Stomach (tissue), 8 donors: ENCODE measurements at regions not wholly inside any gene's neighbourhood (a gene's known extent, or its start where the extent isn't known, plus 50 kb on each side); places are given as distances from the start of the nearest gene placed in this dataset.
"Not testable (repeated sequence)": the region's sequence is repeated elsewhere in the genome, so short reads cannot be mapped to it uniquely, and the experiment has no call there.

Experiments
- DNase-seq, 2 donors: peaks; one replicate each; pipeline versions ENCODE4 v3.0.0 to v3.0.0-alpha.2; 2013 to 2019
- H3K27ac ChIP-seq, 5 donors: fragments of 200-600 bp in 4 of 5; sonication (generic) in 4 of 5; one replicate each; pipeline ENCODE4 v1.5.1; 2013 to 2019; ENCODE audit warnings: mild to moderate bottlenecking in 1 of 5, moderate library complexity in 1 of 5
- H3K27me3 ChIP-seq, 3 donors: fragments of 200-600 bp; sonication (generic); one replicate each; pipeline ENCODE4 v1.5.1; 2017 to 2019; ENCODE audit warnings: mixed run types in 1 of 3
- H3K36me3 ChIP-seq, 4 donors: fragments of 200-600 bp; sonication (generic); 1 replicate in 3 of 4; 2 replicates in 1 of 4; pipeline ENCODE4 v1.5.1; 2016 to 2019
- H3K4me1 ChIP-seq, 4 donors: fragments of 200-600 bp; sonication (generic); one replicate each; pipeline ENCODE4 v1.5.1; 2016 to 2019
- H3K4me3 ChIP-seq, 4 donors: fragments of 200-600 bp; sonication (generic) in 3 of 4; one replicate each; pipeline ENCODE4 v1.5.1; 2016 to 2019; ENCODE audit warnings: mild to moderate bottlenecking in 1 of 4
- H3K9me3 ChIP-seq, 4 donors: fragments of 200-600 bp; sonication (generic); one replicate each; pipeline ENCODE4 v1.5.1; 2016 to 2019
- WGBS, 5 donors: extraction: QIAGEN DNeasy Blood & Tissue Kit in 3 of 5; methylation state at CpG; one replicate each; pipeline versions ENCODE4 v1.1.5 to v1.1.7; 2013 to 2018; 5-methylcytosine and 5-hydroxymethylcytosine counted together
- intact Hi-C: fragments of 100-400 bp; cut with DNase I; formaldehyde crosslinking; loops from one replicate; pipeline ENCODE4 v1.15.1; 2023; ENCODE audit warnings: low total_unique reads
- donor health status: healthy with polysubstance abuse.
- donor health status: Bipolar disorder and iron deficiency.
- donor health status: healthy.

DNA sequence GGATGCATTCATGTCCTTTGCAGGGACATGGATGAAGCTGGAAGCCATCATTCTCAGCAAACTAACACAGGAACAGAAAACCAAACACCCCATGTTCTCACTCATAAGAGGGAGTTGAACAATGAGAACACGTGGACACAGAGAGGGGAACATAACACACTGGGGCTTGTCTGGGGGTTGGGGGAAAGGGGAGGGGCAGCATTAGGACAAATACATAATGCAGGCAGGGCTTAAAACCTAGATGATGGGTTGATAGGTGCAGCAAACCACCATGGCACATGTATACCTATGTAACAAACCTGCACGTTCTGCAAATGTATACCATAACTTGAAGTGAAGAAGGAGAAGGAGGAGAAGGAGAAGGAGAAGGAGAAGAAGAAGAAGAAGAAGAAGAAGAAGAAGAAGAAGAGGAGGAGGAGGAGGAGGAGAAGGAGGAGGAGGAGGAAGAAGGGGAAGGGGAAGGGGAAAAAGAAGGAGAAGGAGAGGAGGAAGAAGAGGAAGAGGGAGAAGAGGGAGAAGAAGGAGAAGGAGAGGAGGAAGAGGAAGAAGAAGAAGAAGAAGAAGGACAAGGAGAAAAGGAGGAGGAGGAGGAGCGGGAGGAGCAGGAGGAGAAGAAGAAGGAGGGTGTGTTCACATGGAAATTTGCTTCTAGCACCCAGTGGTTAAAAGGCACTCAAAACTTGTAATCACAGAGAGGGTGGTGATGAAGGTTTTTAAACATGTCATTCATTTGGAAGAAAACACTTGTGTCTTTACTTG is 133.5 kb upstream of the TPTE start:
- DNase-seq, H3K27ac ChIP-seq, H3K4me3 ChIP-seq, H3K36me3 ChIP-seq, H3K27me3 ChIP-seq, intact Hi-C loops, H3K4me1 ChIP-seq: not testable (repeated sequence)
- peaks cover 12 to 81% (median 70%) of the 10 kb centered on the region in 4 donors for H3K9me3 ChIP-seq
- 43 to 56% (median 49%) methylated on average over 3 of the region's 3 CpGs for WGBS, 5 donors

DNA sequence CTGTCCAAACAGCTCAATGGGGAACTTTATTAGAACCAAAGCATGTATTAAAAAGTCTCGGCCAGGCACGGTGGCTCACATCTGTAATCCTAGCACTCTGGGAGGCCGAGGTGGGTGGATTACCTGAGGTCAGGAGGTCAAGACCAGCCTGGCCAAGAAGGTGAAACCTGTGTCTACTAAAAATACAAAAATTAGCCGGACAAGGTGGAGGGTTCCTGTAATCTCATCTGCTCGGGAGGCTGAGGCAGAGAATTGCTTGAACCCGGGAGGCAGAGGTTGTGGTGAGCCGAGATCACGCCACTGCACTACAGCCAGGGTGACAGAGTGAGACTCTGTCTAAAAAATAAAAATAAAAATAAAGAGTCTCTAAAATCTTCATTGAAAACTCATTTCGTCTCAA is 132.8 kb upstream of the TPTE start:
- not testable (repeated sequence) for H3K27ac ChIP-seq

DNA sequence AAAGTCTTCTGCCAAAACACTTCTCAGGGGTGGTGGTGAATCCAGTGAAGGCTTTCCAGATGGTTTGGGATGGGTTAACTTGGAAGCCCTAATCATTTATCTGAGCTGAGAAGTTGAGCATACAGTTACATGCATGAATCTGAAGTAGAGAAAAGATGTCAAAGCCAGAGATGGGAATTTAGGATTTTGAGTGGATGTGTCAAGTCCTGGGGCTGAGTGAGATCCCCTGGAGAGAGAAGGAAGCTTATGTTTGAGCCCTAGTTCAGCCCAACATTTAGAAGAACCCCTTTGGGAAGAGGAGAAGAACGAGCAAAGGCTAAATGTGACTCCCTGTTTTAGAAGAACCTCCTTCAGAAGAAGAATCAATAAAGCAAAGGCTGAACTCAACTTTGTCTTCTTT is 129.1 kb upstream of the TPTE start:
- DNase-seq, result peak in 1 of 2 donors; percentile 0
- H3K27ac ChIP-seq, H3K36me3 ChIP-seq, intact Hi-C loops, H3K4me1 ChIP-seq, H3K4me3 ChIP-seq, H3K27me3 ChIP-seq: not testable (repeated sequence)
- WGBS, 5 donors, result no CpG with 5 or more reads among the region's 1 CpG
- H3K9me3 ChIP-seq, result peaks cover 2 to 62% (median 45%) of the 10 kb centered on the region in 4 donors

More for the DNA sequence above, 132.8 kb upstream of the TPTE start:
- DNase-seq, H3K36me3 ChIP-seq, H3K4me1 ChIP-seq, intact Hi-C loops, H3K4me3 ChIP-seq, H3K27me3 ChIP-seq: not testable (repeated sequence)
- H3K9me3 ChIP-seq, result peaks cover 12 to 81% (median 65%) of the 10 kb centered on the region in 4 donors
- 59 to 69% (median 63%) methylated on average over 9 of the region's 9 CpGs for WGBS, 5 donors

DNA sequence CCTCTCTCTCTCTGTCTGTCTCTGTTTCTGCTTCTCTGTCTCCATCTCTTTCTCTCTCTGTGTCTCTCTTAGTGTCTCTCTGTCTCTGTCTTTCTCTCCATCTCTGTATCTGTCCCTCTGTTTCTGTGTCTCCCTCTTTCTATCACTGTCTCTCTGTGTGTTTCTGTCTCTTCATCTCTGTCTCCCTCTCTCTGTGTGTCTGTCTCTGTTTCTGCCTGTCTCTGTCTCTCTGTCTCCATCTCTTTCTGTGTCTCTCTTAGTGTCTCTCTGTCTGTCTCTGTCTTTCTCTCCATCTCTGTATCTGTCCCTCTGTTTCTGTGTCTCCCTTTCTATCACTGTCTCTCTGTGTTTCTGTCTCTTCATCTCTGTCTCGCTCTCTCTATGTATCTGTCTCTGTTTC is 125.4 kb upstream of the TPTE start:
- 31 to 54% (median 44%) methylated on average over 1 of the region's 1 CpG for WGBS, 5 donors
- H3K36me3 ChIP-seq, H3K27ac ChIP-seq, H3K4me1 ChIP-seq, H3K27me3 ChIP-seq, H3K4me3 ChIP-seq, intact Hi-C loops, DNase-seq: not testable (repeated sequence)
- H3K9me3 ChIP-seq, result peaks cover 6 to 55% (median 37%) of the 10 kb centered on the region in 4 donors

DNA sequence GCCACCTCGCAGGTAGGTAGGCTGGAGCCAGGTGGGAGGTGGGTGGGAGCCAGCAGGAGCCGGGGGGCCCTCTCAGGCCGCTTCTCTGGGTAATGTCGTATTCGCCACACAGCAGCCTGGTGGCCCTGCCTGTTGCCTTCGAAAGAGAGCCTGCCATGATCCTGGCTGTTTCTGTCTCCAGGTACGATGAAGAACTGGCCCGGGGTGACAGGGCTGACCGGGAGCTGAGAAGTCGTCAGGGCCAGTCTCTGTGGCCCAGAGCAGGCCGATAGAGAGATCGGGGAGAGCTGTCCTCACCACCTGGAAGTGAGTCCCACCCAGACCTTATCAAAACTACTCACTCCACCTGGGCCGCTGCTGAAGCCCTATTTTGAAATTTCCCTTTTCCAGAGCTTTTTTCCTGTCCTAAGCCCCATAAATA is 123.9 kb upstream of the TPTE start:
- peaks cover 11 to 65% (median 46%) of the 10 kb centered on the region in 4 donors for H3K9me3 ChIP-seq
- H3K27me3 ChIP-seq, H3K4me3 ChIP-seq, DNase-seq, H3K4me1 ChIP-seq, H3K36me3 ChIP-seq, intact Hi-C loops, H3K27ac ChIP-seq: not testable (repeated sequence)
- WGBS, 5 donors, result 64 to 79% (median 74%) methylated on average over 13 of the region's 13 CpGs

DNA sequence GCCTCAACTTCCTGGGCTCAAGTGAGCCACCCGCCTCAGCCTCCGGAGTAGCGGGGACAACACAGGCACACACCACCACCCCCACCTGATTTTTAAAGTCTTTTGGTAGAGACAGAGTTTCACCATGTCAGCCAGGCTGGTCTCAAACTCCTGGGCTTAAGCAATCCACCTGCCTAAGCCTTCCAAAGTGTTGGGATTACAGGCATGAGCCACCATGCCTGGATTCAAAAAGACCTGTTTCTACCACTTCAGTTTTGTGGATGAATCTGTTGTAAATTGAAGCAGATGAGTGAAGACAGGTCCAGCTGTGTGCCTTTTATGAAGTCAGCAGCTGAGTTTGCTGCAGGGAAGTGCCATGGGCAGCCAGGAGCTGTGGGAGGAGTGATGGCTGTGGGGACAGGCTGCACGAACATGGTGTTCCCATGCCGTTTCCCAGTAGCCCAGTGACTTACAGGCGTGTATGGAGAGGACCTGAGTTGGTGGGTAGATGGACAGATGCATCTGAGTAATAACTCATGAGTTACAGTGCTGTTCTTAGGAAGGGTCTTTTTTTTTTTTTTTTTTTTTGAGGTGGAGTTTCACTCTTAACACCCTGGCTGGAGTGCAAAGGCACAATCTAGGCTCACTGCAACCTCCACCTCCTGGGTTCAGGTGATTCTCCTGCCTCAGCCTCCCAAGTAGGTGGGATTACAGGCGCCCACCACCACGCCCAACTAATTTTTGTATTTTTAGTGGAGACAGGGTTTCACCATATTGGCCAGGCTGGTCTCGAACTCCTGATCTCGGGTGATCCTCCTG is 122.5 kb upstream of the TPTE start:
- H3K27ac ChIP-seq, intact Hi-C loops: not testable (repeated sequence)
- WGBS, 5 donors, result 61 to 81% (median 69%) methylated on average over 3 to 8 of the region's 10 CpGs

DNA sequence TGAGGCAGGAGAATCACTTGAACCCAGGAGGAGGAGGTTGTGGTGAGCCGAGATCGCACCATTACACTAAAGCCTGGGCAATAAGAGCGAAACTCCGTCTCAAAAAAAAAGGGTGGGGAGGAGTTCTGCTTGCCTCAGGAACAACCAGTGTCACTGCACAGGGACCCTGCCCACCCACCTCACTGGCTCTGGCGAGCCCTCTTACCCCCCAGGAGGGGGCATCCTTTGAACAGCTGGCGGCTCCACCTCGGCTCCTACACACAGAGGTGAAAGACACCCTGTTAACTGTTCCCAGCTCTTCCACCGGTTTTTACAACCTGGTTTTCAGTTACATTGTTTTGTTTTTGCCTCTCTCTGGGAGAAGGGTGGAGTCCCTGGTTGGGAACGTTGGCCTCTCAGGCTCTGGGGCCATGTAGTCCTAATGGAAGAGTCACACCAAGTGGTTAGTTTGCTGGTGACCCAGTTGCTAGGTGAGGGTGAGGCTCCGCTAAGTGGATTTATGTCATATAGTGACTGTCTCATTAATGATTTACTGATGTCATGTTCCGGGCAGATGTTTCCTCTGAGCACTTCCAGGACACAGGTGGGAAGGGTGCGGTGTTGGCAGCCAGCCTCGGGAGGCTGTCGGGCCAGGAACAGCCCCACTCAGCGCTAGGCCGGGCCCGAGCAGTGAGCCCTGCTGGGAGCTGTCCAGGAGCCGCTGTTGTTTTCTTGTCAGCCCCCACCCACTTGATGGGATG is 120.6 kb upstream of the TPTE start:
- H3K27ac ChIP-seq, DNase-seq, H3K4me1 ChIP-seq, intact Hi-C loops, H3K27me3 ChIP-seq, H3K4me3 ChIP-seq, H3K36me3 ChIP-seq: not testable (repeated sequence)
- peaks cover 27 to 91% (median 64%) of the 10 kb centered on the region in 4 donors for H3K9me3 ChIP-seq
- WGBS, 5 donors, result 71 to 78% (median 76%) methylated on average over 18 of the region's 18 CpGs

More for the DNA sequence above, 122.5 kb upstream of the TPTE start:
- not testable (repeated sequence) for H3K4me3 ChIP-seq, H3K27me3 ChIP-seq, DNase-seq, H3K36me3 ChIP-seq, H3K4me1 ChIP-seq
- peaks cover 15 to 73% (median 52%) of the 10 kb centered on the region in 4 donors for H3K9me3 ChIP-seq

DNA sequence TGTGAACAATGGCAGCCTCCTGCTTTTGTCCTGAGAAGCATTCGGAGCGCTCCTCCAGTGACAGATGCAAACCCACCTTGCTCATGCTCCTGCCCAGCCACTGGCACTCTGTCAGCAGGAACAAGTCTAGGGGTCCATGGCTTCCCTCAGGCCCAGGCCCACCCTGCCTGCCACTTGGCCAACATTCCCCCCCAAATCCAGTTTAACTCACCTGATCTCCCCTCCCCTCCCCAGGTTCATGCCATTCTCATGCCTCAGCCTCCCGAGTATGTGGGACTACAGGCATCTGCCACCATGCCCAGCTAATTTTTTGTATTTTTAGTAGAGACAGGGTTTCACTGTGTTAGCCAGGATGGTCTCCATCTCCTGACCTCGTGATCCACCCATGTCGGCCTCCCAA is 118.9 kb upstream of the TPTE start:
- H3K27ac ChIP-seq, DNase-seq, intact Hi-C loops, H3K27me3 ChIP-seq, H3K4me3 ChIP-seq, H3K4me1 ChIP-seq, H3K36me3 ChIP-seq: not testable (repeated sequence)
- 70 to 79% (median 71%) methylated on average over 5 of the region's 5 CpGs for WGBS, 5 donors
- H3K9me3 ChIP-seq, result peaks cover 27 to 80% (median 62%) of the 10 kb centered on the region in 4 donors

DNA sequence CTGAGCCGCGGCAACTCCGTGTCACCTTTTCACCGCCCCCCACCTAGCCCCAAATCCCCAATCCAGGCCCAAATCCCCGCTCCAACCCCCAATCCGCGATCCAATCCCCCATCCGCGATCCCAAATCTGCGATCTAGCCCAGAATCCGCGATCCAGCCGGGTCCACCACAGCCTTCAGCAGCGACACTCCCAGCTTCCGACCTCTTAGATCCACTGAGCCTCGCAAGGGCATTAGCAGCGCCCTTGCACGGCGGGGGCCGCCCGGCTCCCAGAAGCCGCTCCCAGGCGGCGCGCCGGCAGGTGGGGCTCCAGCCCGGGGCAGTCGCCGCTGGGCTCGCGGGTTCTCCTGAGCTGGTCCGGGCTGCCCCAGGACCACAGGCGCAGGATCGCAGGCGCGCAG is 116.1 kb upstream of the TPTE start:
- H3K9me3 ChIP-seq, result peaks cover 27 to 78% (median 59%) of the 10 kb centered on the region in 4 donors
- DNase-seq, H3K27me3 ChIP-seq, intact Hi-C loops, H3K36me3 ChIP-seq, H3K4me1 ChIP-seq, H3K27ac ChIP-seq, H3K4me3 ChIP-seq: not testable (repeated sequence)
- 75 to 78% (median 76%) methylated on average over 36 of the region's 36 CpGs for whole genome bisulfite sequencing, 5 donors

DNA sequence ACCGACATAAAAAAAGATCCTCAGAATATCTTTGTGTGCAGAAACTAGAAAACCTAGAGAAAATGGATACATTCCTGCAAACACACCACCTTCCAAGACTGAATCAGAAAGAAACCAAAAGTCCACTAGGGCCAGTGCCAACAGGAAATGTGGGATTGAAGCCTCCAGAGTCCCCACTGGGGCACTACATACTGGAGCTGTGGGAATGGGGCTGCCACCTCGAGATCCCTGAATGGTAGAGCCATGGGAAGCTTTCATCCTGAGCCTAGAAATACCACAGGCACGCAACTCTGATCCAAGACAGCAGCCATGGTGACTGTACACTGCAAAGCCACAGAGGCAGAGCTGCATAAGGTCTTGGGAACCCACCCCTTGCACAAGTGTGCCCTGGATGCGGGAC is 111.6 kb upstream of the TPTE start:
- WGBS, 5 donors, result 30 to 45% (median 40%) methylated on average over 3 of the region's 4 CpGs
- H3K27ac ChIP-seq, H3K4me3 ChIP-seq, H3K27me3 ChIP-seq, DNase-seq, intact Hi-C loops, H3K36me3 ChIP-seq, H3K4me1 ChIP-seq: not testable (repeated sequence)
- peaks cover 5 to 66% (median 37%) of the 10 kb centered on the region in 4 donors for H3K9me3 ChIP-seq

DNA sequence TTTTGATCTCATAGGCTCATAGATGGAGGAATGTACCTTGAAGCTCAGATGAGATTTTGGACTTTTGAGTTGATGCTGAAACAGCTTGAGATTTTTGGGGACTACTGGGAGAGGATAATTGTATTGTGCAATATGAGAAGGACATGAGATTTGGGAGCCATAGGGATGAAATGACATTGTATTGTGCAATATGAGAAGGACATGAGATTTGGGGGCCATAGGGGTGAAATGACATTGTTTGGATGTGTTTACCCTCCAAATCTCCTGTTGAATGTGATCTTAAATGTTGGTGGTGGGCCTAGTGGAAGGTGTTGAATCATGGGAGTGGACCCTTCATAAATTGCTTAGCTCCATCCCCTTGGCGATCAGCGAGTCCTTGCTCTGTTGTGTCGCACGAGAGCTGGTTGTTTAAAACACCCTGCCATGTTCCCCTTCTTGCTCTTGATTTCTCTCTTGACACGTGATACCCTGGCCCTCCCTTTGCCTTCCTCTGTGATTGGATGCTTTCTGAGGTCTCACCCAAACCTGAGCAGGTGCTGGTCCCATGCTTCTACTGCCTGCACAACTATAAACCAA is 110.9 kb upstream of the TPTE start:
- H3K4me1 ChIP-seq, H3K27ac ChIP-seq, H3K36me3 ChIP-seq, intact Hi-C loops, DNase-seq, H3K27me3 ChIP-seq, H3K4me3 ChIP-seq: not testable (repeated sequence)
- H3K9me3 ChIP-seq, result peaks cover 2 to 66% (median 37%) of the 10 kb centered on the region in 4 donors
- WGBS, 5 donors, result 48 to 66% (median 63%) methylated on average over 5 of the region's 5 CpGs
